ENCODE measurements at regions not wholly inside any gene's neighbourhood (a gene's known extent, or its start where the extent isn't known, plus 50 kb on each side); places are given as distances from the start of the nearest gene placed in this dataset.

- no peak for DNase-seq (ENCODE audit: low read depth)
- TF ChIP-seq CTCF (IDR thresholded peaks at IDR 0.05; ENCODE audit: insufficient read depth, low read depth, low read length, missing control alignments) = no peak
- no peak overlapping the region for H3K4me3 ChIP-seq (ENCODE audit: low read length)
These were observed 62.7 kb upstream of the EXOC4 start for GRCh38 chr7:133190172-133190528.

- TF ChIP-seq CTCF (IDR thresholded peaks at IDR 0.05; ENCODE audit: insufficient read depth, low read depth, low read length, missing control alignments) = no peak
- H3K4me3 ChIP-seq (ENCODE audit: low read length) = no peak overlapping the region
- no peak for DNase-seq (ENCODE audit: low read depth)
These were observed 62.2 kb upstream of the EXOC4 start for GRCh38 chr7:133190650-133191049.

DNA sequence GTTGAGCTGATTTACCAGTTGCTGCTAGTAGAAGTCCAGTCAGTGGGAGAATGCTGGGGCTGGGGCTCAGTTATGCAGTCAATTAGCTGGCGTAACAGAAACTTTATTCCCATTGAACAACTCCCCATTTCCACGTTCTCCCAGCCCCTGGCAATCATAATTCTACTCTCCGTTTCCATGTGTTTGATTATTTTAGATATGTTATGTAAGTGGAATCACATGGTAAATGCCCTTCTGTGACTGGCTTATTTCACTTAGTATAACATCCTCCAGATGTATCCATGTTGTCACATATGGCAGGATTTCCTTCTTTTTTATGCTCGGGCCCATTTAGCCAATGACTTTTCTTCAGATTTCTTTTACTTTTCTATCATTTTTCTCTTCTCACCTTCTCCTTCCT lies 61.1 kb upstream of the EXOC4 start:
- no peak overlapping the region for H3K4me3 ChIP-seq (ENCODE audit: low read length)
- TF ChIP-seq CTCF (IDR thresholded peaks at IDR 0.05; ENCODE audit: insufficient read depth, low read depth, low read length, missing control alignments) = no peak
- no peak for DNase-seq (ENCODE audit: low read depth)

DNA sequence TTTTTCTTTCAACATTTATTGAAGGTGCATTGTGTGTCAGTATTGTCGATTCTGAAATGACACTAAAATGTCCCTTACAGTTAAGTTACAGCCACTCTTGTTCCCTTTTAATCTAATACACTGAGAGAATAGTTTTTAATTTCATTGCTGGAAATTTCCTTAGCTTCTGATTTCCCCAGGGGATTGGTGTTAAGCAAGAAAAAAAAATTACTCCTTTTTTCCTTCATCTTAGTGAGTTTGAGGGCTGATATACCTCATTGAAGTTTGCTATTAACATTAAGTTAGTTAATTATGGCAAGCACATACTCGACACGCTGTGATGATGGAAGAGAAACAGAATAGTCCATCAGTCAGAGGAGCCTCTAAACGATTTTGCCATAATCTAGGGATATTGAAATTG lies 57.0 kb upstream of the EXOC4 start:
- no peak for DNase-seq (ENCODE audit: low read depth)
- no peak for TF ChIP-seq CTCF (IDR thresholded peaks at IDR 0.05; ENCODE audit: insufficient read depth, low read depth, low read length, missing control alignments)
- no peak overlapping the region for H3K4me3 ChIP-seq (ENCODE audit: low read length)

- H3K4me3 ChIP-seq (ENCODE audit: low read length) = no peak overlapping the region
- no peak for DNase-seq (ENCODE audit: low read depth)
- no peak for TF ChIP-seq CTCF (IDR thresholded peaks at IDR 0.05; ENCODE audit: insufficient read depth, low read depth, low read length, missing control alignments)
These were observed 55.8 kb upstream of the EXOC4 start for GRCh38 chr7:133196856-133197612.

DNA sequence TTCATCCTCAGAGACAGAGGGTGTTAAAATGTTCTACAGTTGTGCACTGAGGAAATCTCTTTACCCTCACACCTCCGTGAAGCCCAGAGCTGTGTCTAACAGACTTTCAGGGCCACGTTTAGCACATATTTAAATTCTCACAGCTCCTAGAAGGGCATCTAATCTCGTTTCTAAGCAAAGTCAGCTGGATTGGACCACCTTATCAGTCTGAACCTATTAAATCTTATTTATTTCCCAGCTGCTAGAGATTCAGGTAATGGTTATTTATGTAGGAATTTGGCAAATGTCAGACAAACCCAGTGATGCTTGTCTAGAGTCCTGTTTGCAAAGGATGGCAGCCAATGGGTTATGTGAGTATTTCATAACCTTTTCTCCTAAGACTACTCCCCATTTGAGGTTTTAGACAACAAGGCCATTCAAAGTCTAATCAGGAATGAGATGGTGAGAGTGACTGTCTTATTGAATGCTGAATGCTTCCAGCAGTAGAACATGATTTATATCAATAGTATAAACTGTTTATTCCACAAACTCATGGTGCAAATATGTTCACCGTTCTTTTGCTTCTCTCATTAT lies 54.8 kb upstream of the EXOC4 start:
- DNase-seq (ENCODE audit: low read depth) = no peak
- TF ChIP-seq CTCF (IDR thresholded peaks at IDR 0.05; ENCODE audit: insufficient read depth, low read depth, low read length, missing control alignments) = no peak
- H3K4me3 ChIP-seq (ENCODE audit: low read length) = no peak overlapping the region

- TF ChIP-seq CTCF (IDR thresholded peaks at IDR 0.05; ENCODE audit: insufficient read depth, low read depth, low read length, missing control alignments) = no peak
- no peak overlapping the region for H3K4me3 ChIP-seq (ENCODE audit: low read length)
- DNase-seq (ENCODE audit: low read depth) = no peak
These were observed 53.0 kb upstream of the EXOC4 start for GRCh38 chr7:133199831-133200230.

Data from epithelial cell of esophagus (primary cell).